SK-N-SH (cell line): ENCODE measurements at regions not wholly inside any gene's neighbourhood (a gene's known extent, or its start where the extent isn't known, plus 50 kb on each side); places are given as distances from the start of the nearest gene placed in this dataset.

Source experiments
- CTCF ChIA-PET: fragments of 300-600, 350-600 bp; formaldehyde crosslinking; extraction: SDS; loops from one replicate; lab custom pipeline; 2021; lab: Yijun Ruan, JAX
- POLR2A ChIA-PET: fragments of 350-600 bp; sonication (Branson Sonifier 250); formaldehyde crosslinking; extraction: SDS; loops from one replicate; lab custom pipeline; 2020; ENCODE audit warnings: antibody characterized with exemption, inconsistent platforms; lab: Yijun Ruan, JAX
- DNase-seq: peaks from one replicate; pipeline ENCODE4 v3.0.0; 2012
- H2AFZ ChIP-seq: fragments of 200-600 bp; sonication (generic); 2 replicates; pipeline ENCODE4 v1.8.1; 2016; ENCODE audit warnings: antibody characterized with exemption, mild to moderate bottlenecking, low read depth
- H3F3A ChIP-seq: fragments of 200-600 bp; sonication (generic); replicated peaks from 2 replicates; pipeline ENCODE3; 2016; ENCODE audit warnings: antibody characterized with exemption, mild to moderate bottlenecking; ENCODE audit not compliant: insufficient read depth
- H3K27ac ChIP-seq, 2 experiments: fragments of 200-500 bp in 1 of 2; fragments of 200-600 bp in 1 of 2; sonication (Bioruptor generic) in 1 of 2; sonication (generic), shearing (Covaris generic) in 1 of 2; 2 replicates each; pipeline versions ENCODE4 v1.5.1 to v1.6.1; 2014 to 2016; ENCODE audit warnings: low read depth in 2 of 2, inconsistent platforms in 1 of 2, low read length in 1 of 2, mild to moderate bottlenecking in 1 of 2, mixed read lengths in 1 of 2
- H3K27me3 ChIP-seq: fragments of 200-600 bp; sonication (generic), shearing (Covaris generic); 2 replicates; pipeline ENCODE4 v1.6.1; 2016; ENCODE audit warnings: mixed run types; ENCODE audit not compliant: insufficient read depth
- H3K36me3 ChIP-seq, 2 experiments: fragments of 200-500 bp in 1 of 2; fragments of 200-600 bp in 1 of 2; sonication (Bioruptor generic) in 1 of 2; sonication (generic) in 1 of 2; replicated peaks in 1 of 2; 2 replicates each; pipeline versions ENCODE3 to v1.5.1; 2014 to 2016; ENCODE audit warnings: low read length in 1 of 2, mild to moderate bottlenecking in 1 of 2; ENCODE audit not compliant: insufficient read depth in 2 of 2, control insufficient read depth in 1 of 2
- H3K4me1 ChIP-seq, 2 experiments: fragments of 200-500 bp in 1 of 2; fragments of 200-600 bp in 1 of 2; sonication (Bioruptor generic) in 1 of 2; sonication (generic), shearing (Covaris generic) in 1 of 2; 2 replicates each; pipeline versions ENCODE4 v1.5.1 to v1.6.1; 2014 to 2016; ENCODE audit warnings: low read depth in 1 of 2, low read length in 1 of 2, mixed run types in 1 of 2; ENCODE audit not compliant: insufficient read depth in 2 of 2, control insufficient read depth in 1 of 2
- H3K4me2 ChIP-seq: fragments of 200-600 bp; sonication (generic), shearing (Covaris generic); 2 replicates; pipeline ENCODE4 v1.6.1; 2017; ENCODE audit warnings: mixed run types
- H3K4me3 ChIP-seq, 2 experiments: fragments of 200-500 bp in 1 of 2; fragments of 200-600 bp in 1 of 2; sonication (Bioruptor generic) in 1 of 2; sonication (generic), shearing (Covaris generic) in 1 of 2; 2 replicates each; pipeline versions ENCODE4 v1.5.1 to v1.8.1; 2014 to 2016; ENCODE audit warnings: low read depth in 2 of 2, inconsistent platforms in 1 of 2, low read length in 1 of 2, mild to moderate bottlenecking in 1 of 2, mixed read lengths in 1 of 2, moderate library complexity in 1 of 2
- H3K79me2 ChIP-seq: fragments of 200-600 bp; sonication (generic); 2 replicates; pipeline ENCODE4 v1.8.1; 2017; ENCODE audit warnings: mild to moderate bottlenecking; ENCODE audit not compliant: insufficient read depth
- H3K9ac ChIP-seq: fragments of 200-600 bp; sonication (generic); 2 replicates; pipeline ENCODE4 v1.6.1; 2017; ENCODE audit warnings: mixed run types
- H3K9me2 ChIP-seq: fragments of 200-600 bp; sonication (generic); 2 replicates; pipeline ENCODE4 v1.6.1; 2017; ENCODE audit warnings: mixed run types
- H3K9me3 ChIP-seq: fragments of 200-600 bp; sonication (generic); 2 replicates; pipeline ENCODE4 v1.6.1; 2017; ENCODE audit warnings: mixed run types, mild to moderate bottlenecking, moderate library complexity
- H4K20me1 ChIP-seq: fragments of 200-600 bp; sonication (generic); 2 replicates; pipeline ENCODE4 v1.6.1; 2017; ENCODE audit warnings: mild to moderate bottlenecking, mixed run types; ENCODE audit not compliant: insufficient read depth
- ELF1 ChIP-seq: IDR thresholded peaks from 2 replicates; pipeline ENCODE4 v1.4.0; 2012
- EZH2phosphoT487 ChIP-seq: fragments of 200-600 bp; sonication (generic); IDR thresholded peaks from 2 replicates; pipeline ENCODE4 v1.6.1; 2017; ENCODE audit warnings: low read depth, mixed run types, mild to moderate bottlenecking, antibody characterized with exemption, moderate library complexity, borderline replicate concordance
- FOXJ3 ChIP-seq: sonication (generic); formaldehyde crosslinking; IDR thresholded peaks from 2 replicates; pipeline ENCODE4 v1.5.1; 2020; ENCODE audit warnings: mild to moderate bottlenecking, missing genetic modification reagents
- FOXM1 ChIP-seq: IDR thresholded peaks from 2 replicates; pipeline ENCODE4 v1.4.0; 2012; ENCODE audit warnings: low read depth, mild to moderate bottlenecking
- GABPA ChIP-seq: IDR thresholded peaks from 2 replicates; pipeline ENCODE4 v1.4.0; 2012; ENCODE audit warnings: low read depth, mild to moderate bottlenecking
- JUND ChIP-seq: IDR thresholded peaks from 2 replicates; pipeline ENCODE4 v1.4.0; 2012
- NFIC ChIP-seq: IDR thresholded peaks from 2 replicates; pipeline ENCODE4 v1.4.0; 2012; ENCODE audit warnings: borderline replicate concordance
- PBX3 ChIP-seq: IDR thresholded peaks from 2 replicates; pipeline ENCODE4; 2012
- RFX5 ChIP-seq: IDR thresholded peaks from 2 replicates; pipeline ENCODE4 v1.6.1; 2012; ENCODE audit warnings: mild to moderate bottlenecking, improper control_type of control experiment, low read length
- TEAD4 ChIP-seq: IDR thresholded peaks from 2 replicates; pipeline ENCODE4 v1.4.0; 2012; ENCODE audit warnings: mild to moderate bottlenecking, borderline replicate concordance; ENCODE audit not compliant: insufficient read depth
- USF2 ChIP-seq: fragments of 150-350 bp; IDR thresholded peaks from 2 replicates; pipeline ENCODE4 v1.6.1; 2017; ENCODE audit warnings: antibody characterized with exemption, low read length, low read depth, borderline replicate concordance
- YY1 ChIP-seq: IDR thresholded peaks from 2 replicates; pipeline ENCODE4 v1.4.0; 2012; ENCODE audit warnings: low read depth, mild to moderate bottlenecking
- ZBTB33 ChIP-seq: IDR thresholded peaks from 2 replicates; pipeline ENCODE4 v1.4.0; 2012; ENCODE audit warnings: low read depth, borderline replicate concordance
- WGBS: methylation state at CpG from one replicate; pipeline ENCODE4 v1.1.6; 2017; ENCODE audit warnings: low lambda C conversion rate; 5-methylcytosine and 5-hydroxymethylcytosine counted together

- TF ChIP-seq YY1 (no peak), FOXM1 (no peak), EZH2phosphoT487 (no peak), JUND (no peak), TEAD4 (no peak)
Observed at GRCh38 chr22:49686495-49687219, 141.0 kb downstream of the BRD1 start (continued).

- CTCF ChIA-PET = interaction anchor here (1.0 to 2.2 kb wide), 2 partner anchors 9 to 40 kb away, joined by 3 to 7 read pairs; no protein-coding TSS in a partner anchor
- Histone ChIP-seq H3K27me3 (no peaks in the 10 kb centered on the region), H3K4me1 (no peaks in the 10 kb centered on the region; a peak in 1 of 4 replicates), H3K9me2 (no peaks in the 10 kb centered on the region), H3K4me2 (no peak overlapping the region), H2AFZ (no peak overlapping the region), H3K36me3 (no peaks in the 10 kb centered on the region), H3K4me3 (no peak overlapping the region), H3K9me3 (no peaks in the 10 kb centered on the region), H3K79me2 (no peaks in the 10 kb centered on the region), H4K20me1 (no peaks in the 10 kb centered on the region), H3K27ac (no peak overlapping the region), H3K9ac (no peak overlapping the region), H3F3A (no peaks in the 10 kb centered on the region)
- DNase-seq = no peak
- WGBS = 63% methylated on average over 8 of the region's 18 CpGs
- POLR2A ChIA-PET = no interaction called here
- TF ChIP-seq EZH2phosphoT487 (no peak), USF2 (no peak), YY1 (no peak), FOXJ3 (CRISPR knock-in tag) (no peak), GABPA (no peak), RFX5 (no peak), PBX3 (no peak), NFIC (no peak), ZBTB33 (no peak), ELF1 (no peak)
Observed at GRCh38 chr22:49685686-49686085, 142.0 kb downstream of the BRD1 start.
